ENCODE measurements at regions not wholly inside any gene's neighbourhood (a gene's known extent, or its start where the extent isn't known, plus 50 kb on each side); places are given as distances from the start of the nearest gene placed in this dataset.

- TF ChIP-seq CTCF (IDR thresholded peaks at IDR 0.05) (no peak), POLR2A (IDR thresholded peaks at IDR 0.05) (no peak)
Measured at GRCh38 chr1:194013561-194013960, 827.1 kb upstream of the B3GALT2 start.
